Duodenal mucosa (tissue), 2 donors: ENCODE measurements at regions not wholly inside any gene's neighbourhood (a gene's known extent, or its start where the extent isn't known, plus 50 kb on each side); places are given as distances from the start of the nearest gene placed in this dataset.

Source experiments
- H3K27ac ChIP-seq: one replicate; pipeline ENCODE4 v1.7.0; 2013; ENCODE audit warnings: low read depth, low read length
- H3K27me3 ChIP-seq, 2 donors: one replicate each; pipeline ENCODE4 v1.7.0; 2013; ENCODE audit warnings: low read length in 2 of 2, control low read depth in 1 of 2; ENCODE audit not compliant: insufficient read depth in 2 of 2, control insufficient read depth in 1 of 2
- H3K36me3 ChIP-seq, 2 donors: one replicate each; pipeline ENCODE4 v1.7.0; 2013; ENCODE audit warnings: low read length in 2 of 2, control low read depth in 1 of 2; ENCODE audit not compliant: insufficient read depth in 2 of 2, control insufficient read depth in 1 of 2
- H3K4me1 ChIP-seq, 2 donors: one replicate each; pipeline ENCODE4 v1.7.0; 2013; ENCODE audit warnings: low read length in 2 of 2, control low read depth in 1 of 2; ENCODE audit not compliant: insufficient read depth in 2 of 2, control insufficient read depth in 1 of 2
- H3K4me3 ChIP-seq, 2 donors: one replicate each; pipeline ENCODE4 v1.7.0; 2013; ENCODE audit warnings: low read length in 2 of 2, low read depth in 1 of 2
- H3K9ac ChIP-seq, 2 donors: one replicate each; pipeline ENCODE4 v1.7.0; 2013; ENCODE audit warnings: low read length in 2 of 2, low read depth in 1 of 2
- H3K9me3 ChIP-seq, 2 donors: one replicate each; pipeline ENCODE4 v1.7.0; 2013; ENCODE audit warnings: low read length in 2 of 2, control low read depth in 1 of 2; ENCODE audit not compliant: control insufficient read depth in 1 of 2

DNA sequence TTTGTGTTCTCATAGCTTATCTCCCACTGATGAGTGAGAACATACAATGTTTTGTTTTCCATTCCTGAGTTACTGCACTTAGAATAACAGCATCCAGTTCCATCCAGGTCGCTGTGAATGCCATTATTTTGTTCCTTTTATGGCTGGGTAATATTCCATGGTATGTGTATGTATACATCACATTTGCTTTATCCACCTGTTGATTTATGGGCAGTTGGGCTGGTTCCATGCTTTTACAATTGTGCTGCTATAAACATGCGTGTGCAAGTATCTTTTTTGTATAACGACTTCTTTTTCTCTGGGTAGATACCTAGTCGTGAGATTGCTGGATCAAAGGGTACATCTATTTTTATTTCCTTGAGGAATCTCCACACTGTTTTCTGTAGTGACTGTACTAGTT is 74.8 kb downstream of the ZNF280B start:
- H3K4me1 ChIP-seq = no peaks in the 10 kb centered on the region
- no peaks in the 10 kb centered on the region for H3K36me3 ChIP-seq
- no peaks in the 10 kb centered on the region for H3K9me3 ChIP-seq
- peaks cover 0 to 2% of the 10 kb centered on the region in 2 donors for H3K27me3 ChIP-seq
- H3K27ac ChIP-seq = no peak overlapping the region
- H3K4me3 ChIP-seq = no peak overlapping the region
- H3K9ac ChIP-seq = no peak overlapping the region
